ENCODE measurements at regions not wholly inside any gene's neighbourhood (a gene's known extent, or its start where the extent isn't known, plus 50 kb on each side); places are given as distances from the start of the nearest gene placed in this dataset.
A peak's percentile ranks its signal among the peaks of the same experiment; 100 is the strongest.

DNA sequence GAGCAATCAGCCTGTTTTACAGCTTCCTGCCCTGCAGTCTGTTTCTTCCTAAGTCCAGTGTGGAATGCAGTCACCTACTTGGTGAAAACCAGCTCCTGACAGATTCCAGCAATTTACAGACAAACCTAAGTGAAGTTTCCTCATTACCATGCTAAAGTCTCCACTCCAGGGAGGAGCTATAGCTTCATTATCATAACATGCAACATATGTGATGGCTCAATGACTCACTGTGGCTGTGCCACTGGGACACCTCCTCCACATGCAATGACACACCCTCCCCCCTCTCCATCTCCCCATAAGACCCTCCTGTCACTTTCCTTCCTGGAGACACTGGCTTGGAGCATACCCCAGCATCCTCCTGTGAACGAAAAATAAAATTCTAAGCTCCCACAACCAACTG is 125.2 kb downstream of the MAP3K21 start:
- Histone ChIP-seq H4K8ac (replicated peaks; ENCODE audit: insufficient read length, low read depth, low read length) (no peak overlapping the region), H2BK120ac (ENCODE audit: low read depth, low read length, poor library complexity, severe bottlenecking) (no peak overlapping the region), H3K4me2 (ENCODE audit: insufficient read depth, insufficient read length, low read length) (no peak overlapping the region), H2AK5ac (ENCODE audit: insufficient read length, low read length) (no peak overlapping the region), H3K14ac (ENCODE audit: insufficient read depth, low read length) (no peak overlapping the region), H4K5ac (ENCODE audit: insufficient read length, low read depth, low read length) (no peak overlapping the region), H2BK5ac (ENCODE audit: insufficient read length, low read length) (no peak overlapping the region), H4K20me1 (ENCODE audit: control insufficient read depth, insufficient read depth, insufficient read length) (no peaks in the 10 kb centered on the region), H3K79me1 (ENCODE audit: insufficient read depth, low read depth, low read length, poor library complexity, severe bottlenecking) (no peaks in the 10 kb centered on the region), H3K23ac (ENCODE audit: insufficient read length, low read depth, low read length) (no peak overlapping the region), H2BK15ac (ENCODE audit: low read depth, low read length) (no peak overlapping the region), H3K4ac (ENCODE audit: low read depth, low read length) (no peak overlapping the region), H3K27me3 (ENCODE audit: insufficient read depth, low read length) (no peaks in the 10 kb centered on the region), H3K4me1 (ENCODE audit: insufficient read depth, low read length) (no peaks in the 10 kb centered on the region), H4K91ac (ENCODE audit: insufficient read length, low read depth, low read length) (no peak overlapping the region), H2BK20ac (ENCODE audit: low read depth, low read length, poor library complexity, severe bottlenecking) (no peak overlapping the region), H3K9me3 (ENCODE audit: control insufficient read depth, low read depth, low read length) (no peaks in the 10 kb centered on the region), H2BK12ac (ENCODE audit: insufficient read length, low read depth, low read length) (no peak overlapping the region), H3T11ph (ENCODE audit: low read length) (no peak overlapping the region), H3K23me2 (ENCODE audit: insufficient read length, low read depth, low read length, poor library complexity, severe bottlenecking) (no peaks in the 10 kb centered on the region), H3K9ac (ENCODE audit: extremely low read depth, insufficient read length, low read length) (no peak overlapping the region), H3K18ac (ENCODE audit: insufficient read length, low read depth, low read length) (no peak overlapping the region), H2AFZ (ENCODE audit: low read length) (no peak overlapping the region), H3K56ac (ENCODE audit: insufficient read length, low read depth, low read length) (no peak overlapping the region), H3K79me2 (ENCODE audit: insufficient read depth, low read length) (0 out of 2 replicates have a peak, but pooled peaks cover 2% of the 10 kb centered on the region), H3K27ac (ENCODE audit: insufficient read length, low read depth, low read length) (no peak overlapping the region)
- Mint-ChIP-seq H3K27ac (peak overlapping the region in 1 of 3 experiments; percentile 46; a peak in 1 of 7 replicates), H3K27me3 (ENCODE audit: low read depth) (no peaks in the 10 kb centered on the region), H3K4me3 (no peak overlapping the region), H3K4me1 (peaks cover 6 to 10% of the 10 kb centered on the region in 2 experiments), H3K36me3 (ENCODE audit: insufficient read depth in 1 of 3, low read depth in 3 of 3) (peaks cover 13 to 41% (median 16%) of the 10 kb centered on the region in 3 experiments), H3K9me3 (peaks cover 26 to 36% of the 10 kb centered on the region in 2 experiments)
- TF ChIP-seq, protein P1, sequence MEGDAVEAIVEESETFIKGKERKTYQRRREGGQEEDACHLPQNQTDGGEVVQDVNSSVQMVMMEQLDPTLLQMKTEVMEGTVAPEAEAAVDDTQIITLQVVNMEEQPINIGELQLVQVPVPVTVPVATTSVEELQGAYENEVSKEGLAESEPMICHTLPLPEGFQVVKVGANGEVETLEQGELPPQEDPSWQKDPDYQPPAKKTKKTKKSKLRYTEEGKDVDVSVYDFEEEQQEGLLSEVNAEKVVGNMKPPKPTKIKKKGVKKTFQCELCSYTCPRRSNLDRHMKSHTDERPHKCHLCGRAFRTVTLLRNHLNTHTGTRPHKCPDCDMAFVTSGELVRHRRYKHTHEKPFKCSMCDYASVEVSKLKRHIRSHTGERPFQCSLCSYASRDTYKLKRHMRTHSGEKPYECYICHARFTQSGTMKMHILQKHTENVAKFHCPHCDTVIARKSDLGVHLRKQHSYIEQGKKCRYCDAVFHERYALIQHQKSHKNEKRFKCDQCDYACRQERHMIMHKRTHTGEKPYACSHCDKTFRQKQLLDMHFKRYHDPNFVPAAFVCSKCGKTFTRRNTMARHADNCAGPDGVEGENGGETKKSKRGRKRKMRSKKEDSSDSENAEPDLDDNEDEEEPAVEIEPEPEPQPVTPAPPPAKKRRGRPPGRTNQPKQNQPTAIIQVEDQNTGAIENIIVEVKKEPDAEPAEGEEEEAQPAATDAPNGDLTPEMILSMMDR (conservative IDR thresholded peaks at IDR 0.05): no peak
- DNase-seq: no peak
- no CpG with 5 or more reads among the region's 1 CpG for WGBS (ENCODE audit: extremely low coverage, insufficient read length, low lambda C conversion rate)

Data from H9 (cell line).